Loucy (cell line): ENCODE measurements at regions not wholly inside any gene's neighbourhood (a gene's known extent, or its start where the extent isn't known, plus 50 kb on each side); places are given as distances from the start of the nearest gene placed in this dataset.

Experiments used
- H2AFZ ChIP-seq: fragments of 200-600 bp; sonication (generic); 2 replicates; pipeline ENCODE4 v1.6.0; 2016; ENCODE audit warnings: antibody characterized with exemption, mild to moderate bottlenecking, low read length, moderate library complexity
- H3F3A ChIP-seq: fragments of 200-600 bp; 2 replicates; pipeline ENCODE4 v1.6.0; 2016; ENCODE audit warnings: antibody characterized with exemption, low read depth, mild to moderate bottlenecking
- H3K27me3 ChIP-seq: fragments of 200-600 bp; sonication (generic); 2 replicates; pipeline ENCODE4 v1.6.1; 2014; ENCODE audit warnings: low read length, mild to moderate bottlenecking; ENCODE audit not compliant: insufficient read depth, poor library complexity, severe bottlenecking
- H3K36me3 ChIP-seq: fragments of 200-600 bp; sonication (generic); 2 replicates; pipeline ENCODE4 v1.6.1; 2016; ENCODE audit warnings: low read length; ENCODE audit not compliant: insufficient read depth
- H3K4me1 ChIP-seq: fragments of 200-600 bp; sonication (generic); 2 replicates; pipeline ENCODE4 v1.5.1; 2014; ENCODE audit warnings: low read length, mild to moderate bottlenecking; ENCODE audit not compliant: insufficient read depth, poor library complexity, severe bottlenecking
- H3K4me2 ChIP-seq: fragments of 200-600 bp; sonication (generic); 2 replicates; pipeline ENCODE4 v1.6.0; 2014; ENCODE audit warnings: antibody characterized with exemption, low read length, low read depth, mild to moderate bottlenecking; ENCODE audit not compliant: poor library complexity, severe bottlenecking
- H3K4me3 ChIP-seq: fragments of 200-600 bp; sonication (generic); 2 replicates; pipeline ENCODE4 v1.5.1; 2014; ENCODE audit warnings: low read length, mild to moderate bottlenecking, mixed read lengths; ENCODE audit not compliant: poor library complexity, severe bottlenecking
- H3K79me2 ChIP-seq: fragments of 200-600 bp; sonication (generic); 2 replicates; pipeline ENCODE4 v1.6.1; 2014; ENCODE audit warnings: low read length; ENCODE audit not compliant: insufficient read depth
- H3K9ac ChIP-seq: fragments of 200-600 bp; sonication (generic); 2 replicates; pipeline ENCODE4 v1.6.0; 2014; ENCODE audit warnings: mild to moderate bottlenecking, low read depth, low read length, moderate library complexity; ENCODE audit not compliant: poor library complexity, severe bottlenecking
- H3K9me2 ChIP-seq: fragments of 200-600 bp; sonication (generic); replicated peaks from 2 replicates; pipeline ENCODE4 v1.6.1; 2016; ENCODE audit warnings: low read depth, low read length, mixed read lengths
- H3K9me3 ChIP-seq: fragments of 200-600 bp; sonication (generic); 2 replicates; pipeline ENCODE4 v1.6.1; 2014; ENCODE audit warnings: mild to moderate bottlenecking, antibody characterized with exemption, low read length, low read depth; ENCODE audit not compliant: insufficient read depth
- H4K20me1 ChIP-seq: fragments of 200-600 bp; sonication (generic); 2 replicates; pipeline ENCODE4 v1.6.0; 2014; ENCODE audit warnings: antibody characterized with exemption, low read length, mild to moderate bottlenecking; ENCODE audit not compliant: insufficient read depth, poor library complexity, severe bottlenecking
- CTCF ChIP-seq: fragments of 200-600 bp; sonication (generic); conservative IDR thresholded peaks from 2 replicates; pipeline ENCODE4 v1.5.1; 2014; ENCODE audit warnings: mild to moderate bottlenecking, antibody characterized with exemption, low read length
- EZH2phosphoT487 ChIP-seq: fragments of 200-600 bp; IDR thresholded peaks from 2 replicates; pipeline ENCODE4 v1.6.1; 2018; ENCODE audit warnings: antibody characterized with exemption, mild to moderate bottlenecking, moderate library complexity, borderline replicate concordance

DNA sequence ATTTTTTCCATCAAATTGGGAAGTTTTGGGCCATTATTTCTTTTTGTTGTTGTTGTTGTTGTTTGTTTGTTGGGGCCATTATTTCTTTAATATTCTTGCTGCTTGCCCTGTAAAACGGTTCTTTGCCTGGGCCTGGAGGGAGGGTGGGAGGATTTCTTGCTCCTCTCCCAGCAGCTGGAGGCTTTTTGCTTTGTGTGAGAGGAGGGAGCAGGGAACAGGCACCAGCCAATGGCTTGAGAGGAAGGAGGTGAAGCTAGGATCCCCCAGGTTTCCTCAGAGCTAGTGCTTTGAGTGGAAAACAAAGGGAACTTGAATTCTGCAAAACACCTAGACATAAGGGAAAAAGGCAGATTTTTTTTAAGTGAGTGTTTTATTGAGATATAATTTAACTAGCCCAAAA is 61.2 kb upstream of the DNAJC19 start:
- Histone ChIP-seq H3K36me3 (no peaks in the 10 kb centered on the region), H3F3A (no peaks in the 10 kb centered on the region), H4K20me1 (no peaks in the 10 kb centered on the region), H3K4me2 (no peak overlapping the region), H3K4me1 (no peaks in the 10 kb centered on the region), H3K79me2 (no peaks in the 10 kb centered on the region), H3K9me3 (no peaks in the 10 kb centered on the region), H3K9ac (no peak overlapping the region), H3K9me2 (no peaks in the 10 kb centered on the region), H3K4me3 (no peak overlapping the region), H2AFZ (no peak overlapping the region), H3K27me3 (no peaks in the 10 kb centered on the region)
- TF ChIP-seq EZH2phosphoT487: no peak
- TF ChIP-seq CTCF: no peak

DNA sequence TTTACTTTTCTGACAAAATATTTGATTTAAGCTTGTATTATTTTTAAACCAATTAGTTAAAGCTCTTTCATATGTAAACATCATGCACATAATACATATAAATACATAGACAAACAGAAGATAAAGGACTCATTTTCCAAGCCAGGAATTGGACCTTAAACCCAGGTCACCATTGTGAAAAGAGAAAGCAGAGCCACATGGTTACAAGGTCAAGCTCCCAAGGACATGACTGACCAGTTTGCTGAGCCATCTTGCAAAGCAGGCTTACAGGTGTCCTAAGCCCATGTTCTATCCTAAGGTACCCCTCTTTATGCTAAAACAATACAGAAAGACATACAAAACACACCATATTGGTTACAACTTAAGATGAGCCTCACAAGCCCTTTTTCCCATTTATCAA is 50.5 kb upstream of the DNAJC19 start:
- Histone ChIP-seq H3K4me1 (no peaks in the 10 kb centered on the region), H3K4me3 (no peak overlapping the region), H3K9me2 (no peaks in the 10 kb centered on the region), H3K9ac (no peak overlapping the region), H4K20me1 (no peaks in the 10 kb centered on the region), H3F3A (no peaks in the 10 kb centered on the region), H3K27me3 (no peaks in the 10 kb centered on the region), H3K79me2 (no peaks in the 10 kb centered on the region), H3K4me2 (no peak overlapping the region), H2AFZ (no peak overlapping the region), H3K9me3 (no peaks in the 10 kb centered on the region), H3K36me3 (no peaks in the 10 kb centered on the region)
- TF ChIP-seq CTCF (no peak), EZH2phosphoT487 (no peak)
